HPDE6-E6E7 (cell line): ENCODE measurements at regions not wholly inside any gene's neighbourhood (a gene's known extent, or its start where the extent isn't known, plus 50 kb on each side); places are given as distances from the start of the nearest gene placed in this dataset.
"Not testable (repeated sequence)": the region's sequence is repeated elsewhere in the genome, so short reads cannot be mapped to it uniquely, and the experiment has no call there.

Experiments used
- DNase-seq: peaks from one replicate; pipeline ENCODE4 v3.0.0; 2011; ENCODE audit warnings: missing footprints; ENCODE audit errors: extremely low spot score

- DNase-seq: peak; percentile 26
These were observed 61.3 kb upstream of the CASK start for GRCh38 chrX:41984628-41985027.

GRCh38 chrX:41982953-41983352, 59.6 kb upstream of the CASK start:
- DNase-seq: no peak

GRCh38 chrX:41981481-41982013, 58.2 kb upstream of the CASK start:
- DNase-seq: no peak

- not testable (repeated sequence) for DNase-seq
These were observed 51.3 kb upstream of the CASK start for GRCh38 chrX:41974677-41975076.

- DNase-seq: no peak
These were observed 49.9 kb upstream of the CASK start for GRCh38 chrX:41973208-41973607.
